K562 (cell line): ENCODE measurements at regions not wholly inside any gene's neighbourhood (a gene's known extent, or its start where the extent isn't known, plus 50 kb on each side); places are given as distances from the start of the nearest gene placed in this dataset.

Experiments used
- ATAC-seq: fragments of 200-7000 bp; cut with Tn5 transposase; 3 replicates; pipeline ENCODE4 v1.9.1; 2020; ENCODE audit warnings: moderate library complexity
- BruUV-seq: library from RNA; stranded (reverse); fragments of 400-500 nt; replicated peaks from 2 replicates; lab custom pipeline; 2021; lab: Mats Ljungman, UMichigan
- CTCF ChIA-PET: fragments of 300-600 bp; formaldehyde crosslinking; extraction: SDS; loops from one replicate; lab custom pipeline; 2021; ENCODE audit warnings: low intra/inter-chr PET ratio; lab: Yijun Ruan, JAX
- POLR2A ChIA-PET: fragments of 300-600, 350-650 bp; sonication (Branson Sonifier 250); formaldehyde crosslinking; extraction: SDS; loops from one replicate; lab custom pipeline; 2021; ENCODE audit warnings: antibody characterized with exemption, inconsistent platforms; lab: Yijun Ruan, JAX
- DNase-seq, 4 experiments: peaks; one replicate each; pipeline versions ENCODE4 v3.0.0 to v3.0.0-alpha.2; 2011 to 2018; ENCODE audit warnings: low spot score in 3 of 4, mixed read lengths in 3 of 4; ENCODE audit errors: extremely low read depth in 1 of 4
- FAIRE-seq: peaks from 2 replicates; lab custom pipeline; 2011; peaks lifted over from hg19 to GRCh38; lab: Jason Lieb, UNC
- H2AFZ ChIP-seq: 2 replicates; pipeline ENCODE4 v1.6.0; 2011; ENCODE audit warnings: low read depth, low read length, control low read depth, inconsistent platforms
- H3K27ac ChIP-seq: fragments of 200-600 bp; 3 replicates; pipeline ENCODE4 v1.8.0; 2011; ENCODE audit warnings: low read depth, mild to moderate bottlenecking, control low read depth, inconsistent platforms, low read length, moderate library complexity, mixed read lengths; ENCODE audit errors: extremely low read depth
- H3K27me3 ChIP-seq, 2 experiments: fragments of 300-600 bp in 1 of 2; 2 replicates in 1 of 2; 3 replicates in 1 of 2; pipeline versions ENCODE4 v1.6.0 to v1.8.0; 2011; ENCODE audit warnings: inconsistent platforms in 2 of 2, low read length in 2 of 2, mild to moderate bottlenecking in 1 of 2, mixed read lengths in 1 of 2, moderate library complexity in 1 of 2; ENCODE audit not compliant: control insufficient read depth in 2 of 2, insufficient read depth in 2 of 2
- H3K36me3 ChIP-seq: fragments of 300-600 bp; 3 replicates; pipeline ENCODE4 v1.8.0; 2011; ENCODE audit warnings: mild to moderate bottlenecking, low read length, inconsistent platforms; ENCODE audit not compliant: control insufficient read depth, insufficient read depth
- H3K4me1 ChIP-seq, 2 experiments: fragments of 200-600 bp in 1 of 2; replicated peaks in 1 of 2; 2 replicates in 1 of 2; 3 replicates in 1 of 2; pipeline versions ENCODE4 v1.5.1 to v1.8.0; 2011; ENCODE audit warnings: inconsistent platforms in 2 of 2, low read length in 2 of 2, mild to moderate bottlenecking in 1 of 2, mixed read lengths in 1 of 2, moderate library complexity in 1 of 2; ENCODE audit not compliant: control insufficient read depth in 2 of 2, insufficient read depth in 2 of 2
- H3K4me2 ChIP-seq: 2 replicates; pipeline ENCODE4 v1.6.1; 2011; ENCODE audit warnings: low read length, control low read depth, inconsistent platforms, mixed read lengths; ENCODE audit not compliant: insufficient read depth
- H3K4me3 ChIP-seq: fragments of 200-600 bp; sonication (generic), shearing (Covaris generic); 2 replicates; pipeline ENCODE4 v1.5.1; 2016; ENCODE audit warnings: control low read depth, inconsistent platforms
- H3K79me2 ChIP-seq: fragments of 200-600 bp; 3 replicates; pipeline ENCODE4 v1.8.0; 2011; ENCODE audit warnings: low read length, inconsistent platforms; ENCODE audit not compliant: control insufficient read depth, insufficient read depth
- H3K9ac ChIP-seq, 2 experiments: 2 replicates each; pipeline versions ENCODE4 v1.6.0 to v1.6.1; 2011; ENCODE audit warnings: low read depth in 2 of 2, low read length in 2 of 2, control low read depth in 1 of 2, inconsistent platforms in 1 of 2, mild to moderate bottlenecking in 1 of 2, mixed read lengths in 1 of 2; ENCODE audit not compliant: insufficient read depth in 1 of 2
- H3K9me1 ChIP-seq: one replicate; pipeline ENCODE4 v1.6.0; 2011; ENCODE audit warnings: inconsistent platforms, mild to moderate bottlenecking, low read length, moderate library complexity; ENCODE audit not compliant: control insufficient read depth, insufficient read depth
- H3K9me3 ChIP-seq: replicated peaks from 2 replicates; pipeline ENCODE4 v1.5.1; 2011; ENCODE audit warnings: low read depth, low read length, inconsistent platforms; ENCODE audit not compliant: control insufficient read depth, insufficient read depth
- H4K20me1 ChIP-seq: replicated peaks from 2 replicates; pipeline ENCODE4 v1.6.1; 2011; ENCODE audit warnings: low read length, inconsistent platforms, mixed read lengths; ENCODE audit not compliant: control insufficient read depth, insufficient read depth
- ARID1B ChIP-seq: fragments of 450-650 bp; IDR thresholded peaks from 2 replicates; pipeline ENCODE4 v1.6.1; 2016; ENCODE audit warnings: antibody characterized with exemption, mild to moderate bottlenecking, inconsistent platforms
- HMG20A ChIP-seq: fragments of 450-650 bp; formaldehyde crosslinking; conservative IDR thresholded peaks from 2 replicates; pipeline ENCODE4 v1.4.0; 2020; ENCODE audit warnings: mild to moderate bottlenecking, mixed read lengths
- HOXB6 ChIP-seq: fragments of 250-450 bp; sonication (Bioruptor Pico); IDR thresholded peaks from 2 replicates; pipeline ENCODE4 v1.5.1; 2022; ENCODE audit warnings: mild to moderate bottlenecking, borderline replicate concordance
- JUNB ChIP-seq: fragments of 450-650 bp; formaldehyde crosslinking; conservative IDR thresholded peaks from 2 replicates; pipeline ENCODE4 v1.4.0; 2020; ENCODE audit warnings: mild to moderate bottlenecking
- LEF1 ChIP-seq: fragments of 450-650 bp; IDR thresholded peaks from 2 replicates; pipeline ENCODE4 v1.6.1; 2016; ENCODE audit warnings: mild to moderate bottlenecking
- NONO ChIP-seq, 2 experiments: fragments of 200-400 bp in 1 of 2; fragments of 450-650 bp in 1 of 2; formaldehyde crosslinking in 1 of 2; IDR thresholded peaks; 2 replicates each; pipeline ENCODE4 v1.6.1; 2017; ENCODE audit warnings: low read depth in 2 of 2, mild to moderate bottlenecking in 2 of 2, moderate library complexity in 2 of 2, low read length in 1 of 2
- PHF8 ChIP-seq: fragments of 200-600 bp; sonication (generic); IDR thresholded peaks from 2 replicates; pipeline ENCODE4 v1.6.1; 2012; ENCODE audit warnings: mixed run types, mild to moderate bottlenecking, inconsistent platforms, low read length, moderate library complexity, borderline replicate concordance
- PYGO2 ChIP-seq: fragments of 450-650 bp; IDR thresholded peaks from 2 replicates; pipeline ENCODE4 v1.6.1; 2016; ENCODE audit warnings: mild to moderate bottlenecking, missing genetic modification characterization, moderate library complexity, missing compliant biosample characterization
- RAD21 ChIP-seq, 2 experiments: fragments of 250-450 bp in 1 of 2; fragments of 450-650 bp in 1 of 2; sonication (Bioruptor Pico) in 1 of 2; formaldehyde crosslinking in 1 of 2; IDR thresholded peaks in 1 of 2; conservative IDR thresholded peaks in 1 of 2; 2 replicates each; pipeline versions ENCODE4 v1.4.0 to v1.8.0; 2020 to 2022; ENCODE audit warnings: mild to moderate bottlenecking in 2 of 2, moderate library complexity in 1 of 2
- RNF219 ChIP-seq: fragments of 250-450 bp; sonication (Bioruptor Pico); IDR thresholded peaks from 2 replicates; pipeline ENCODE4 v1.5.0; 2022; ENCODE audit warnings: mild to moderate bottlenecking
- SETDB1 ChIP-seq: IDR thresholded peaks from one replicate; pipeline ENCODE4 v1.6.1; 2012; ENCODE audit warnings: low read length, control low read depth, inconsistent platforms
- SIN3A ChIP-seq, 2 experiments: fragments of 150-350 bp in 1 of 2; IDR thresholded peaks; 2 replicates each; pipeline ENCODE4 v1.6.1; 2011 to 2016; ENCODE audit warnings: borderline replicate concordance in 2 of 2, low read depth in 2 of 2, low read length in 2 of 2, mild to moderate bottlenecking in 2 of 2, moderate library complexity in 2 of 2; ENCODE audit not compliant: control insufficient read depth in 1 of 2
- SRSF9 ChIP-seq: fragments of 200-400 bp; formaldehyde crosslinking; IDR thresholded peaks from 2 replicates; pipeline ENCODE4 v1.6.1; 2017; ENCODE audit warnings: low read depth, low read length, borderline replicate concordance
- TEAD4 ChIP-seq, 2 experiments: sonication (generic) in 1 of 2; formaldehyde crosslinking in 1 of 2; IDR thresholded peaks; 2 replicates each; pipeline versions ENCODE4 v1.6.1 to v1.8.0; 2012 to 2022; ENCODE audit warnings: borderline replicate concordance in 1 of 2, inconsistent platforms in 1 of 2, low read length in 1 of 2, mild to moderate bottlenecking in 1 of 2, missing genetic modification reagents in 1 of 2
- ZBTB8A ChIP-seq: fragments of 450-650 bp; IDR thresholded peaks from 2 replicates; pipeline ENCODE4 v1.6.1; 2018; ENCODE audit warnings: mild to moderate bottlenecking, moderate library complexity; ENCODE audit not compliant: partially characterized antibody
- ZNF184 ChIP-seq: sonication (generic); formaldehyde crosslinking; IDR thresholded peaks from 2 replicates; pipeline ENCODE4 v1.5.0; 2020; ENCODE audit warnings: missing genetic modification reagents
- ZNF398 ChIP-seq: fragments of 250-450 bp; sonication (Bioruptor Pico); IDR thresholded peaks from 2 replicates; pipeline ENCODE4 v1.8.0; 2021; ENCODE audit warnings: moderate library complexity, mild to moderate bottlenecking, inconsistent platforms
- ZNF76 ChIP-seq: fragments of 250-450 bp; sonication (Bioruptor Pico); IDR thresholded peaks from 2 replicates; pipeline ENCODE4 v1.4.0; 2020; ENCODE audit warnings: mild to moderate bottlenecking, moderate library complexity, borderline replicate concordance
- WGBS: fragments of 100-300 bp; shearing (Covaris generic); methylation state at CpG from one replicate; pipeline ENCODE4 v1.1.6; 2016; ENCODE audit warnings: low coverage, mixed read lengths; ENCODE audit not compliant: insufficient coverage; ENCODE audit errors: missing lambda C conversion rate; 5-methylcytosine and 5-hydroxymethylcytosine counted together
- in situ Hi-C: fragments of 300-500 bp; cut with MboI; formaldehyde crosslinking; loops from 4 replicates; pipeline ENCODE4 v1.15.0; 2018; ENCODE audit warnings: inconsistent platforms, mixed read lengths
- intact Hi-C: fragments of 100-400 bp; cut with micrococcal nuclease; formaldehyde crosslinking; loops from 2 replicates; pipeline ENCODE4 v1.14.2; 2022

GRCh38 chr22:34917239-34917638, 148.7 kb upstream of the ISX start:
- DNase-seq (no peak), ATAC-seq (no peak), FAIRE-seq (no peak)
- intact Hi-C loops (no loop called here), in situ Hi-C loops (no loop called here)
- no peaks in the 10 kb centered on the region for H3K36me3 ChIP-seq
- no TSS peak for BruUV-seq
- POLR2A ChIA-PET = interaction anchor here (0.6 kb wide), 2 partner anchors 56 to 177 kb away, joined by 4 read pairs; no protein-coding TSS in a partner anchor
- H4K20me1 ChIP-seq = no peaks in the 10 kb centered on the region
- H3K79me2 ChIP-seq = no peaks in the 10 kb centered on the region
- no peak overlapping the region for H3K4me2 ChIP-seq
- 0% methylated on average over 3 of the region's 5 CpGs for WGBS
- H3K9me1 ChIP-seq = no peaks in the 10 kb centered on the region
- H3K4me3 ChIP-seq = no peak overlapping the region
- CTCF ChIA-PET = no interaction called here
- H3K9me3 ChIP-seq = no peaks in the 10 kb centered on the region
- H3K4me1 ChIP-seq = no peaks in the 10 kb centered on the region
- H3K27me3 ChIP-seq = no peaks in the 10 kb centered on the region
- TF ChIP-seq NONO (IDR thresholded peaks at IDR 0.05; ENCODE audit: low read depth in 2 of 2, low read length in 1 of 2) (no peak), ZNF76 (CRISPR knock-in tag) (no peak), PYGO2 (no peak), ARID1B (no peak), TEAD4 (IDR thresholded peaks at IDR 0.05; ENCODE audit: low read length) (no peak), TEAD4 (CRISPR knock-in tag; IDR thresholded peaks at IDR 0.05; ENCODE audit: borderline replicate concordance) (no peak), RAD21 (CRISPR knock-in tag; conservative IDR thresholded peaks at IDR 0.05 in 1 of 2, IDR thresholded peaks at IDR 0.05 in 1 of 2) (no peak), SRSF9 (no peak), JUNB (CRISPR knock-in tag) (no peak), PHF8 (no peak), RNF219 (no peak), SIN3A (IDR thresholded peaks at IDR 0.05; ENCODE audit: borderline replicate concordance in 2 of 2, control insufficient read depth in 1 of 2, low read depth in 2 of 2, low read length in 2 of 2) (no peak), LEF1 (no peak), SETDB1 (no peak), HMG20A (CRISPR knock-in tag) (no peak), HOXB6 (CRISPR knock-in tag) (no peak), ZBTB8A (no peak), ZNF398 (CRISPR knock-in tag) (no peak), ZNF184 (CRISPR knock-in tag) (no peak)
- TF ChIP-seq, all 486 proteins: peak for 0
- H2AFZ ChIP-seq = no peak overlapping the region
- no peak overlapping the region for H3K27ac ChIP-seq
- no peak overlapping the region for H3K9ac ChIP-seq
